H1 (cell line): ENCODE measurements at regions not wholly inside any gene's neighbourhood (a gene's known extent, or its start where the extent isn't known, plus 50 kb on each side); places are given as distances from the start of the nearest gene placed in this dataset.

ENCODE experiments used
- BCL11A ChIP-seq, 2 experiments: IDR thresholded peaks; one replicate each; pipeline ENCODE4 v1.6.1; 2011; ENCODE audit warnings: low read depth in 2 of 2, low read length in 2 of 2, mild to moderate bottlenecking in 2 of 2
- CEBPB ChIP-seq: IDR thresholded peaks from 2 replicates; pipeline ENCODE4 v1.6.1; 2012; ENCODE audit warnings: low read depth, low read length
- CHD2 ChIP-seq: IDR thresholded peaks from 2 replicates; pipeline ENCODE4 v1.6.1; 2012; ENCODE audit warnings: low read length, improper control_type of control experiment
- CHD7 ChIP-seq: fragments of 300-600 bp; sonication (generic); IDR thresholded peaks from 2 replicates; pipeline ENCODE4 v1.7.1; 2012; ENCODE audit warnings: low read length, moderate library complexity, mild to moderate bottlenecking, inconsistent platforms; ENCODE audit not compliant: insufficient replicate concordance
- CREB1 ChIP-seq: IDR thresholded peaks from 2 replicates; pipeline ENCODE4 v1.6.1; 2012; ENCODE audit warnings: inconsistent platforms
- EP300 ChIP-seq, 2 experiments: IDR thresholded peaks; 1 replicate in 1 of 2; 2 replicates in 1 of 2; pipeline ENCODE4 v1.6.1; 2011 to 2012; ENCODE audit warnings: low read depth in 2 of 2, low read length in 2 of 2, mild to moderate bottlenecking in 2 of 2, borderline replicate concordance in 1 of 2, inconsistent platforms in 1 of 2, moderate library complexity in 1 of 2
- EZH2 ChIP-seq: fragments of 200-600 bp; sonication (generic); IDR thresholded peaks from 2 replicates; pipeline ENCODE4 v1.7.1; 2012; ENCODE audit warnings: low read depth, mild to moderate bottlenecking, moderate library complexity, low read length, inconsistent platforms; ENCODE audit not compliant: severe bottlenecking
- KDM1A ChIP-seq: fragments of 200-600, 300-600 bp; sonication (generic); IDR thresholded peaks from 2 replicates; pipeline ENCODE4 v1.7.1; 2016; ENCODE audit warnings: mild to moderate bottlenecking, low read length, borderline replicate concordance
- KDM5A ChIP-seq: fragments of 200-600 bp; IDR thresholded peaks from 2 replicates; pipeline ENCODE4 v1.7.1; 2012; ENCODE audit warnings: mild to moderate bottlenecking, low read length, inconsistent platforms, mixed read lengths
- MAFK ChIP-seq: IDR thresholded peaks from 2 replicates; pipeline ENCODE4 v1.6.1; 2012; ENCODE audit warnings: low read depth, mild to moderate bottlenecking, improper control_type of control experiment, low read length
- NRF1 ChIP-seq: IDR thresholded peaks from 2 replicates; pipeline ENCODE4 v1.6.1; 2011; ENCODE audit warnings: mild to moderate bottlenecking, low read depth, low read length, improper control_type of control experiment
- POU5F1 ChIP-seq: IDR thresholded peaks from 2 replicates; pipeline ENCODE4 v1.6.1; 2011; ENCODE audit warnings: low read depth, mild to moderate bottlenecking, low read length, moderate library complexity
- ZNF274 ChIP-seq: IDR thresholded peaks from 2 replicates; pipeline ENCODE4 v1.7.0; 2012; ENCODE audit warnings: low read length, borderline replicate concordance; ENCODE audit errors: extremely low read depth

- TF ChIP-seq CHD7 (no peak), CEBPB (no peak), NRF1 (no peak), BCL11A (IDR thresholded peaks at IDR 0.05; ENCODE audit: low read depth in 2 of 2, low read length in 2 of 2) (no peak), MAFK (no peak), KDM1A (no peak), CREB1 (no peak), EZH2 (no peak), KDM5A (no peak), POU5F1 (no peak), EP300 (IDR thresholded peaks at IDR 0.05; ENCODE audit: borderline replicate concordance in 1 of 2, low read depth in 2 of 2, low read length in 2 of 2) (no peak), CHD2 (no peak), ZNF274 (no peak)
Observed at GRCh38 chr3:43789028-43789427, 98.3 kb downstream of the ABHD5 start (continued).
